ENCODE measurements at regions not wholly inside any gene's neighbourhood (a gene's known extent, or its start where the extent isn't known, plus 50 kb on each side); places are given as distances from the start of the nearest gene placed in this dataset.

GRCh38 chr10:3531670-3532069 lies 253.3 kb downstream of the KLF6 start:
- H3K27ac ChIP-seq, result no peak overlapping the region
- TF ChIP-seq CTCF (IDR thresholded peaks at IDR 0.05), result no peak
- no peak for DNase-seq (ENCODE audit: low spot score)
- no peak overlapping the region for H3K4me3 ChIP-seq

DNA sequence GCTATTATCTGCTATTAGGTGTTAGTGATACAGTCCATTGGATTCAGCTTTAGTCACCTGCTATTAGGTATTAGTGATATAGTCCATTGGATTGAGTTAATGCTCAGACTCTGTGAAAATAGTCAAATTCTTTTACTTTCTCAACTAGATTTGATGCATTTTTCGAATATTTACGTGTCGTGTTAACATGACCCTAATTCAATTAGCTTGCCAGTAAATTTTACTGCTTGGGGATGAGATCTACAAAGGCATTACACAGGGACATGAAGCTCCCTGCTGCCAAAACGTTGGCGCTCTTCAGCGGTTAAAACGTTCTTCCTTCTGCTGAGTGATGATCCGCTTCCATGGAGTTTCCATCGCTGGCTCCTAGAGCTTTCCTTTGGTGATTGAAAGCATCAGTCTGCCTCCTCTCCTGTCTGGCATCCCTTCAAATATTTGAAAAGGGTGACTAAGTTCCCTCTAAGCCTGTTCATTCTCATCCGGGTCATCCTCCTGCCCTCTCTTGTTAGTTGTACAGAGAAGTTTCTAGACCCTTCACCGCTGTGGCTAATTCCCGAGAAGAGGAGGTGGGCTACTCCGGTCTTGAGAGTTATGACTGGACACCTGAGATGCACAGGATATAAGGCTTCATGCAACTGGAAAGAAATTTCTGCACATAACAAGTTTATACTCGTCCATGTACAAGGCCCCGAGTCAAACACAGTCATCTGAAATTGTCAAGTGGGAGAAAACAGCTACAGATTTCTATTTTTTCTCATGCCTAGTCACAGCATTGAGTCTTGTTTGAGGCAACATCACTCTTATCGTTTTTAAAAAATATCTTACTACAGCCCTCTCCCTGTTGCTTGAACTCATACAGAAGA lies 254.0 kb downstream of the KLF6 start:
- TF ChIP-seq CTCF (IDR thresholded peaks at IDR 0.05), result no peak

GRCh38 chr10:3530346-3530745 lies 254.7 kb downstream of the KLF6 start:
- no peak for DNase-seq (ENCODE audit: low spot score)
- no peak overlapping the region for H3K27ac ChIP-seq
- H3K4me3 ChIP-seq, result no peak overlapping the region
- no peak for TF ChIP-seq CTCF (IDR thresholded peaks at IDR 0.05)

More for the DNA sequence above, 254.0 kb downstream of the KLF6 start:
- no peak for DNase-seq (ENCODE audit: low spot score)
- no peak overlapping the region for H3K27ac ChIP-seq
- H3K4me3 ChIP-seq, result no peak overlapping the region

- Histone ChIP-seq H3K4me3 (no peak overlapping the region), H3K27ac (no peak overlapping the region)
- DNase-seq (ENCODE audit: low spot score), result no peak
- no peak for TF ChIP-seq CTCF (IDR thresholded peaks at IDR 0.05)
Measured at GRCh38 chr10:3529691-3530090, 255.3 kb downstream of the KLF6 start.

DNA sequence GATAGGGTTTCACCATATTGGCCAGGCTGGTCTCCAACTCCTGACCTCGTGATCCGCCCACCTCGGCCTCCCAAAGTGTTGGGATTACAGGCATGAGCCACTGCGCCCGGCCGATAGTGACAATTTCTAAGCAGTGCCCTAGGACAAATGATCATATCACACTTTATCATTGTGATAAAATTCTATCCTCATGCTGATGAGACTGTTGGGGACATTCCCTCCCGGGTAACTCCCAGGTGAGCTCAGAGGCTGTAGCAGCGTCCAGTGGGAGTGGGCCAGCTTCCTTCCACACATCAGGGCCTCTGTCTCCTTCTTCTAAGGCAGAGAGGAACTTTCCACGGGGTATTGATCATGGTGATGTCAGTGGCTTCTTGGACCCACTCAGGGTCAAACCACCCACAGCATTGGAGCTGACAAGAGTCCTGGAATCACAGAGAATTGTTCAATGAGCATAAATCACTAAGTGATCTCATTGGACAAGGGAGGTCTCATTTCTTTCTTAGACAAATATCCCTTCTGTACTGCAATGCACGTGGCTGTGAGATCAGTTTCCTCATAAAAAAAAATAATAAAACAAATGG lies 256.1 kb downstream of the KLF6 start:
- Histone ChIP-seq H3K27ac (peak overlapping the region in 1 of 2 donors; percentile 34), H3K4me3 (no peak overlapping the region)
- no peak for DNase-seq (ENCODE audit: low spot score)
- TF ChIP-seq CTCF (IDR thresholded peaks at IDR 0.05), result no peak

DNA sequence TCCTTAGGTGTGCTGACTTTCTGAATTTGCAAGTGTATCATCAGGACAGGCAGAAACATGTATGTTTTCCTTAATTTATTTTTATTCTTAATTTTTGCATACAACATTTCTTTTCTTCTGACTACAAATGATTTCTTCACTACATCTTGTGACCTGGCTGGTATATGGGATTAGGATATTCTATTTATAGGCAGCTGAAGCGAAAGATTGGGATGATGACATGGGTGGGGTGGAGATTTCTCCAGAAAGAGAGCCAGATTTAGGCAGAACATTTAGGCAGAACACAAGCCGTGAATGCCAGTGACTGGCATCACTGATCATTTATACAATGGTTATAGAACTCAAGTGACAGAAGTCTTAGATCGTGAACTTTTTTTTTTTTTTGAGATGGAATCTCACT lies 256.7 kb downstream of the KLF6 start:
- no peak for TF ChIP-seq CTCF (IDR thresholded peaks at IDR 0.05)
- DNase-seq (ENCODE audit: low spot score), result no peak
- H3K27ac ChIP-seq, result peak overlapping the region; percentile 34 to 73
- no peak overlapping the region for H3K4me3 ChIP-seq

DNA sequence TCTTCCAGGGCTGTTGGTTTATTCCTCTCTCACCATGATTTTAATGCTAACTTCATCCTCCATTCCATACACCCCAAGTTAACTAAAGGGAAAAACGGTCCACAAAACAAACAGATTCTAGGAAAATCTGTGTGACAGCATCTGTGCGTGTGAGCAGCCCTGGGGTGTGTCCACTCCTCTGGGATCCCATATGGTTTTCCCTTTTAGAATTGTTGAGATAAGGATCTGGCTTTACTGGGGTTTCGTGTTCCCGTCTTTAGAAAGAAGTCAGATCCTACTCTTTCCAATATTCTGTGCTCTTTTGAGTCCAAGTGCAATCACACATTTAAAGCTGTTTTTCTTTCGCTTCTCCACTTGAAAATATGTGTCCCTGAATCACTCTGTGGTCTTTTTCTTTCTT lies 257.1 kb downstream of the KLF6 start:
- no peak for TF ChIP-seq CTCF (IDR thresholded peaks at IDR 0.05)
- H3K4me3 ChIP-seq, result no peak overlapping the region
- peak overlapping the region; percentile 73 for H3K27ac ChIP-seq
- DNase-seq (ENCODE audit: low spot score), result no peak
